ENCODE measurements at regions not wholly inside any gene's neighbourhood (a gene's known extent, or its start where the extent isn't known, plus 50 kb on each side); places are given as distances from the start of the nearest gene placed in this dataset.

GRCh38 chr4:162610116-162610515 is 446.3 kb upstream of the FSTL5 start:
- no peak overlapping the region for H3K27ac ChIP-seq (ENCODE audit: low read depth, low read length, poor library complexity, severe bottlenecking)
- H3K4me1 ChIP-seq (ENCODE audit: insufficient read depth, low read length, poor library complexity, severe bottlenecking), result no peaks in the 10 kb centered on the region
- TF ChIP-seq, protein P1, sequence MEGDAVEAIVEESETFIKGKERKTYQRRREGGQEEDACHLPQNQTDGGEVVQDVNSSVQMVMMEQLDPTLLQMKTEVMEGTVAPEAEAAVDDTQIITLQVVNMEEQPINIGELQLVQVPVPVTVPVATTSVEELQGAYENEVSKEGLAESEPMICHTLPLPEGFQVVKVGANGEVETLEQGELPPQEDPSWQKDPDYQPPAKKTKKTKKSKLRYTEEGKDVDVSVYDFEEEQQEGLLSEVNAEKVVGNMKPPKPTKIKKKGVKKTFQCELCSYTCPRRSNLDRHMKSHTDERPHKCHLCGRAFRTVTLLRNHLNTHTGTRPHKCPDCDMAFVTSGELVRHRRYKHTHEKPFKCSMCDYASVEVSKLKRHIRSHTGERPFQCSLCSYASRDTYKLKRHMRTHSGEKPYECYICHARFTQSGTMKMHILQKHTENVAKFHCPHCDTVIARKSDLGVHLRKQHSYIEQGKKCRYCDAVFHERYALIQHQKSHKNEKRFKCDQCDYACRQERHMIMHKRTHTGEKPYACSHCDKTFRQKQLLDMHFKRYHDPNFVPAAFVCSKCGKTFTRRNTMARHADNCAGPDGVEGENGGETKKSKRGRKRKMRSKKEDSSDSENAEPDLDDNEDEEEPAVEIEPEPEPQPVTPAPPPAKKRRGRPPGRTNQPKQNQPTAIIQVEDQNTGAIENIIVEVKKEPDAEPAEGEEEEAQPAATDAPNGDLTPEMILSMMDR (conservative IDR thresholded peaks at IDR 0.05; ENCODE audit: low read depth, low read length), result no peak
- no peak for TF ChIP-seq EZH2 (IDR thresholded peaks at IDR 0.05; ENCODE audit: borderline replicate concordance, low read depth, low read length, poor library complexity, severe bottlenecking)
- H3K9me3 ChIP-seq (ENCODE audit: low read depth, low read length, poor library complexity, severe bottlenecking), result no peaks in the 10 kb centered on the region
- intact Hi-C loops (cut with micrococcal nuclease; ENCODE audit: unreplicated experiment), result no loop called here
- no TSS peak for BruUV-seq (replicated peaks)
- ChIA-PET POLR2A (ENCODE audit: low non-redundant PET) (no interaction called here), CTCF (no interaction called here)
- H3K4me3 ChIP-seq (ENCODE audit: low read depth, low read length, poor library complexity, severe bottlenecking), result no peak overlapping the region
- no peaks in the 10 kb centered on the region for H3K36me3 ChIP-seq (ENCODE audit: insufficient read depth, low read length, poor library complexity, severe bottlenecking)
- DNase-seq (ENCODE audit: low spot score), result no peak
- H3K27me3 ChIP-seq (replicated peaks; ENCODE audit: insufficient read depth, low read depth, low read length, poor library complexity), result no peaks in the 10 kb centered on the region

GRCh38 chr4:162586266-162586665 is 422.5 kb upstream of the FSTL5 start:
- no peak for DNase-seq (ENCODE audit: low spot score)
- H3K27ac ChIP-seq (ENCODE audit: low read depth, low read length, poor library complexity, severe bottlenecking), result no peak overlapping the region
- H3K4me1 ChIP-seq (ENCODE audit: insufficient read depth, low read length, poor library complexity, severe bottlenecking), result no peaks in the 10 kb centered on the region
- H3K4me3 ChIP-seq (ENCODE audit: low read depth, low read length, poor library complexity, severe bottlenecking), result no peak overlapping the region
- CTCF ChIA-PET, result no interaction called here
- POLR2A ChIA-PET (ENCODE audit: low non-redundant PET), result no interaction called here
- H3K27me3 ChIP-seq (replicated peaks; ENCODE audit: insufficient read depth, low read depth, low read length, poor library complexity), result no peaks in the 10 kb centered on the region
- H3K36me3 ChIP-seq (ENCODE audit: insufficient read depth, low read length, poor library complexity, severe bottlenecking), result no peaks in the 10 kb centered on the region
- intact Hi-C loops (cut with micrococcal nuclease; ENCODE audit: unreplicated experiment), result no loop called here
- H3K9me3 ChIP-seq (ENCODE audit: low read depth, low read length, poor library complexity, severe bottlenecking), result no peaks in the 10 kb centered on the region
- no TSS peak for BruUV-seq (replicated peaks)
- no peak for TF ChIP-seq EZH2 (IDR thresholded peaks at IDR 0.05; ENCODE audit: borderline replicate concordance, low read depth, low read length, poor library complexity, severe bottlenecking)

DNA sequence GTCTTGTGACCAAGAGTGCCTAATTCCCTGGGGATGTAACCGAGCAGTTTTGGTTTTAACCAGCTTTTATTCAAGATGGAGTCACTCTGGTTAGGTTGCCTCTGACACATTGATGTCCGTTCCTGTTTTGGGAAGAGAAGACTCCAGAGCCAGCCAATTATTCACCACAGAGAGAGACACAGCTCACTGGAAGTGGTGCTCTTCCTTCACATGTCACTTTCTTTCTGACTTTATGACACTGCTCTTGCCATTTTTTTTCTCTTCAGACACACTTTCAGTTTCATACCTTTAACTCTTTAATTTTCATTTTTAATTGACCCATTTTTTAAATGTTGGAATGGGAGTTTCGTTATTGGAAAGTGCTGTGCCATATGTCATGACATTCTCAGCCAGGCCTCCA is 418.4 kb upstream of the FSTL5 start:
- no TSS peak for BruUV-seq (replicated peaks)
- POLR2A ChIA-PET (ENCODE audit: low non-redundant PET), result no interaction called here
- CTCF ChIA-PET, result no interaction called here
- no peak overlapping the region for H3K4me3 ChIP-seq (ENCODE audit: low read depth, low read length, poor library complexity, severe bottlenecking)
- TF ChIP-seq, protein P1 (conservative IDR thresholded peaks at IDR 0.05; ENCODE audit: low read depth, low read length), result no peak
- no peak for TF ChIP-seq EZH2 (IDR thresholded peaks at IDR 0.05; ENCODE audit: borderline replicate concordance, low read depth, low read length, poor library complexity, severe bottlenecking)
- H3K27ac ChIP-seq (ENCODE audit: low read depth, low read length, poor library complexity, severe bottlenecking), result no peak overlapping the region
- no peaks in the 10 kb centered on the region for H3K36me3 ChIP-seq (ENCODE audit: insufficient read depth, low read length, poor library complexity, severe bottlenecking)
- DNase-seq (ENCODE audit: low spot score), result no peak
- H3K9me3 ChIP-seq (ENCODE audit: low read depth, low read length, poor library complexity, severe bottlenecking), result no peaks in the 10 kb centered on the region
- intact Hi-C loops (cut with micrococcal nuclease; ENCODE audit: unreplicated experiment), result no loop called here
- H3K27me3 ChIP-seq (replicated peaks; ENCODE audit: insufficient read depth, low read depth, low read length, poor library complexity), result no peaks in the 10 kb centered on the region
- no peaks in the 10 kb centered on the region for H3K4me1 ChIP-seq (ENCODE audit: insufficient read depth, low read length, poor library complexity, severe bottlenecking)

- Histone ChIP-seq H3K4me1 (ENCODE audit: insufficient read depth, low read length, poor library complexity, severe bottlenecking) (no peaks in the 10 kb centered on the region), H3K4me3 (ENCODE audit: low read depth, low read length, poor library complexity, severe bottlenecking) (no peak overlapping the region), H3K9me3 (ENCODE audit: low read depth, low read length, poor library complexity, severe bottlenecking) (no peaks in the 10 kb centered on the region), H3K27ac (ENCODE audit: low read depth, low read length, poor library complexity, severe bottlenecking) (no peak overlapping the region), H3K27me3 (replicated peaks; ENCODE audit: insufficient read depth, low read depth, low read length, poor library complexity) (no peaks in the 10 kb centered on the region), H3K36me3 (ENCODE audit: insufficient read depth, low read length, poor library complexity, severe bottlenecking) (no peaks in the 10 kb centered on the region)
- ChIA-PET POLR2A (ENCODE audit: low non-redundant PET) (no interaction called here), CTCF (no interaction called here)
- DNase-seq (ENCODE audit: low spot score), result no peak
- no TSS peak for BruUV-seq (replicated peaks)
- intact Hi-C loops (cut with micrococcal nuclease; ENCODE audit: unreplicated experiment), result no loop called here
- TF ChIP-seq, protein P1 (conservative IDR thresholded peaks at IDR 0.05; ENCODE audit: low read depth, low read length), result no peak
- no peak for TF ChIP-seq EZH2 (IDR thresholded peaks at IDR 0.05; ENCODE audit: borderline replicate concordance, low read depth, low read length, poor library complexity, severe bottlenecking)
These were observed 401.9 kb upstream of the FSTL5 start for GRCh38 chr4:162565730-162566129.

Measured in A673 (cell line).